WTC11 (cell line): ENCODE measurements at regions not wholly inside any gene's neighbourhood (a gene's known extent, or its start where the extent isn't known, plus 50 kb on each side); places are given as distances from the start of the nearest gene placed in this dataset.

ENCODE experiments used
- ATAC-seq: fragments of 200-7000 bp; cut with Tn5 transposase; 2 replicates; pipeline ENCODE4 v1.10.0; 2021; ENCODE audit warnings: mild to moderate bottlenecking, moderate library complexity
- CTCF ChIA-PET: fragments of 300-600 bp; sonication (Branson Sonifier 250); formaldehyde crosslinking; loops from one replicate; lab custom pipeline; 2021; ENCODE audit warnings: antibody characterized with exemption; lab: Charles Lee
- POLR2A ChIA-PET: fragments of 350-600 bp; sonication (Branson Sonifier 250); formaldehyde crosslinking; loops from one replicate; lab custom pipeline; 2021; ENCODE audit warnings: antibody characterized with exemption; lab: Charles Lee
- DNase-seq: peaks from one replicate; pipeline ENCODE4 v3.0.0; 2021; ENCODE audit warnings: low spot score
- H3K27ac Mint-ChIP-seq: 2 replicates; pipeline ENCODE4 v1.8.0; 2021; ENCODE audit warnings: mixed read lengths
- H3K27me3 Mint-ChIP-seq: 2 replicates; pipeline ENCODE4 v1.8.0; 2021; ENCODE audit warnings: low read depth, mild to moderate bottlenecking, moderate library complexity, mixed read lengths
- H3K36me3 Mint-ChIP-seq: 2 replicates; pipeline ENCODE4 v1.8.0; 2021; ENCODE audit warnings: mixed read lengths
- H3K4me1 Mint-ChIP-seq: 2 replicates; pipeline ENCODE4 v1.8.0; 2022; ENCODE audit warnings: mixed read lengths
- H3K4me3 Mint-ChIP-seq: 2 replicates; pipeline ENCODE4 v1.8.0; 2021; ENCODE audit warnings: mild to moderate bottlenecking, moderate library complexity, mixed read lengths
- H3K9me3 Mint-ChIP-seq: 2 replicates; pipeline ENCODE4 v1.8.0; 2021; ENCODE audit warnings: mixed read lengths
- ATF1 ChIP-seq: sonication (generic); formaldehyde crosslinking; IDR thresholded peaks from 2 replicates; pipeline ENCODE4 v1.8.1; 2023; ENCODE audit warnings: mild to moderate bottlenecking, moderate library complexity, missing genetic modification reagents
- CBFB ChIP-seq: sonication (generic); formaldehyde crosslinking; IDR thresholded peaks from 2 replicates; pipeline ENCODE4 v1.8.1; 2022; ENCODE audit warnings: mild to moderate bottlenecking, low read depth, missing genetic modification reagents
- CREM ChIP-seq: sonication (generic); formaldehyde crosslinking; IDR thresholded peaks from 2 replicates; pipeline ENCODE4 v1.8.1; 2022; ENCODE audit warnings: mild to moderate bottlenecking, missing genetic modification reagents, moderate library complexity
- FOXJ3 ChIP-seq: sonication (generic); formaldehyde crosslinking; IDR thresholded peaks from 2 replicates; pipeline ENCODE4 v1.9.0; 2021; ENCODE audit warnings: missing genetic modification reagents, mild to moderate bottlenecking, borderline replicate concordance
- GRHL2 ChIP-seq: fragments of 250-450 bp; sonication (Bioruptor Pico); IDR thresholded peaks from 2 replicates; pipeline ENCODE4 v1.8.0; 2022; ENCODE audit warnings: mild to moderate bottlenecking, moderate library complexity; ENCODE audit not compliant: insufficient replicate concordance, severe bottlenecking
- IRF2 ChIP-seq: sonication (generic); formaldehyde crosslinking; IDR thresholded peaks from 2 replicates; pipeline ENCODE4 v1.8.0; 2022; ENCODE audit warnings: low read depth, missing genetic modification reagents, borderline replicate concordance
- NFYB ChIP-seq: sonication (generic); formaldehyde crosslinking; conservative IDR thresholded peaks from 2 replicates; pipeline ENCODE4 v1.8.0; 2022; ENCODE audit warnings: low read depth, missing genetic modification reagents
- NR2C2 ChIP-seq: sonication (generic); formaldehyde crosslinking; IDR thresholded peaks from 2 replicates; pipeline ENCODE4 v1.8.0; 2022; ENCODE audit warnings: mild to moderate bottlenecking, missing genetic modification reagents
- NR3C1 ChIP-seq: sonication (generic); formaldehyde crosslinking; conservative IDR thresholded peaks from 2 replicates; pipeline ENCODE4 v1.8.1; 2023; ENCODE audit warnings: low read depth, mild to moderate bottlenecking, missing genetic modification reagents
- PRDM15 ChIP-seq: sonication (generic); formaldehyde crosslinking; IDR thresholded peaks from 2 replicates; pipeline ENCODE4 v1.8.0; 2022; ENCODE audit warnings: missing genetic modification reagents
- SOX15 ChIP-seq: fragments of 250-450 bp; sonication (Bioruptor Pico); IDR thresholded peaks from 2 replicates; pipeline ENCODE4 v1.9.0; 2021; ENCODE audit warnings: mild to moderate bottlenecking
- SP1 ChIP-seq: sonication (generic); formaldehyde crosslinking; conservative IDR thresholded peaks from 2 replicates; pipeline ENCODE4 v1.8.1; 2022; ENCODE audit warnings: missing genetic modification reagents
- TCF7 ChIP-seq: sonication (generic); formaldehyde crosslinking; IDR thresholded peaks from 2 replicates; pipeline ENCODE4 v1.8.0; 2022; ENCODE audit warnings: mild to moderate bottlenecking, low read depth, missing genetic modification reagents, moderate library complexity
- USF1 ChIP-seq: sonication (generic); formaldehyde crosslinking; IDR thresholded peaks from 2 replicates; pipeline ENCODE4 v1.8.0; 2022; ENCODE audit warnings: mild to moderate bottlenecking, missing genetic modification reagents
- ZNF138 ChIP-seq: sonication (generic); formaldehyde crosslinking; conservative IDR thresholded peaks from 2 replicates; pipeline ENCODE4 v1.8.1; 2022; ENCODE audit warnings: mild to moderate bottlenecking, moderate library complexity, missing genetic modification reagents
- ZNF263 ChIP-seq: sonication (generic); formaldehyde crosslinking; IDR thresholded peaks from 2 replicates; pipeline ENCODE4 v1.8.1; 2022; ENCODE audit warnings: low read depth, mild to moderate bottlenecking, moderate library complexity, missing genetic modification reagents
- ZNF317 ChIP-seq: sonication (generic); formaldehyde crosslinking; IDR thresholded peaks from 2 replicates; pipeline ENCODE4 v1.8.1; 2023; ENCODE audit warnings: low read depth, mild to moderate bottlenecking, moderate library complexity, missing genetic modification reagents, borderline replicate concordance
- ZNF396 ChIP-seq: fragments of 250-450 bp; sonication (Bioruptor Pico); IDR thresholded peaks from 2 replicates; pipeline ENCODE4 v1.8.0; 2021; ENCODE audit warnings: mild to moderate bottlenecking, moderate library complexity, borderline replicate concordance
- ZNF671 ChIP-seq: fragments of 250-450 bp; sonication (Bioruptor Pico); IDR thresholded peaks from 2 replicates; pipeline ENCODE4 v1.8.0; 2021; ENCODE audit warnings: mild to moderate bottlenecking
- TF ChIP-seq, protein P1 (sequence below): sonication (generic); formaldehyde crosslinking; IDR thresholded peaks from 2 replicates; pipeline ENCODE4 v1.8.1; 2023; ENCODE audit warnings: mild to moderate bottlenecking, missing genetic modification reagents
- TF ChIP-seq, protein P2 (sequence below): sonication (generic); formaldehyde crosslinking; IDR thresholded peaks from 2 replicates; pipeline ENCODE4 v1.8.1; 2022; ENCODE audit warnings: missing genetic modification reagents, borderline replicate concordance
- TF ChIP-seq, protein P3 (sequence below): fragments of 250-450 bp; sonication (Bioruptor Pico); IDR thresholded peaks from 2 replicates; pipeline ENCODE4 v2.1.2; 2022; ENCODE audit warnings: mild to moderate bottlenecking, moderate library complexity
- TF ChIP-seq, protein P4 (sequence below): sonication (generic); formaldehyde crosslinking; IDR thresholded peaks from 2 replicates; pipeline ENCODE4 v1.8.0; 2022; ENCODE audit warnings: mild to moderate bottlenecking, missing genetic modification reagents

DNA sequence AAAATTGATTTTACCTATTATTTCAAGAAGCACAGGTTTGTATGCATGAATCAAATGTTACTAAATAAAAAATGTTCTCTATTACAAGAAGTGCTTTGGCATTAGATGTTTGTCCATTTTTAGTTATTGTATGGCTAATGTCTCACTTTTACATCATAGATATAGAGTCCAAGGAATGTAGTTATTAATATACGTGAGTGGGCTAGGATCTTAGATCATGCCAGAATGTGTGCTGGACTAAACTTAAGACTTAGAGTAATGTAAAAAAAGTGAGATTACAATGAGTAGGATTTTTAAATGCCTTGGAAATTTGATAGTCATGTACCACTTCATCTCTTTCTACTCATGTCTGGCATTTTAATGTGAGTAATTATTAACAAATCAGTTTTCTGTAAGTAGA lies 196.6 kb downstream of the ARL4A start:
- H3K9me3 Mint-ChIP-seq: no peaks in the 10 kb centered on the region
- H3K4me3 Mint-ChIP-seq: no peak overlapping the region
- ChIA-PET CTCF (no interaction called here), POLR2A (no interaction called here)
- H3K4me1 Mint-ChIP-seq: no peaks in the 10 kb centered on the region
- DNase-seq (no peak), ATAC-seq (no peak)
- H3K27ac Mint-ChIP-seq: no peak overlapping the region
- no peaks in the 10 kb centered on the region for H3K27me3 Mint-ChIP-seq
- TF ChIP-seq, protein P1, sequence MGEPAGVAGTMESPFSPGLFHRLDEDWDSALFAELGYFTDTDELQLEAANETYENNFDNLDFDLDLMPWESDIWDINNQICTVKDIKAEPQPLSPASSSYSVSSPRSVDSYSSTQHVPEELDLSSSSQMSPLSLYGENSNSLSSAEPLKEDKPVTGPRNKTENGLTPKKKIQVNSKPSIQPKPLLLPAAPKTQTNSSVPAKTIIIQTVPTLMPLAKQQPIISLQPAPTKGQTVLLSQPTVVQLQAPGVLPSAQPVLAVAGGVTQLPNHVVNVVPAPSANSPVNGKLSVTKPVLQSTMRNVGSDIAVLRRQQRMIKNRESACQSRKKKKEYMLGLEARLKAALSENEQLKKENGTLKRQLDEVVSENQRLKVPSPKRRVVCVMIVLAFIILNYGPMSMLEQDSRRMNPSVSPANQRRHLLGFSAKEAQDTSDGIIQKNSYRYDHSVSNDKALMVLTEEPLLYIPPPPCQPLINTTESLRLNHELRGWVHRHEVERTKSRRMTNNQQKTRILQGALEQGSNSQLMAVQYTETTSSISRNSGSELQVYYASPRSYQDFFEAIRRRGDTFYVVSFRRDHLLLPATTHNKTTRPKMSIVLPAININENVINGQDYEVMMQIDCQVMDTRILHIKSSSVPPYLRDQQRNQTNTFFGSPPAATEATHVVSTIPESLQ (CRISPR knock-in tag): no peak
- no peak for TF ChIP-seq CREM (CRISPR knock-in tag)
- no peak for TF ChIP-seq ZNF138 (CRISPR knock-in tag)
- TF ChIP-seq NFYB: no peak
- no peak for TF ChIP-seq TCF7
- TF ChIP-seq, protein P2, sequence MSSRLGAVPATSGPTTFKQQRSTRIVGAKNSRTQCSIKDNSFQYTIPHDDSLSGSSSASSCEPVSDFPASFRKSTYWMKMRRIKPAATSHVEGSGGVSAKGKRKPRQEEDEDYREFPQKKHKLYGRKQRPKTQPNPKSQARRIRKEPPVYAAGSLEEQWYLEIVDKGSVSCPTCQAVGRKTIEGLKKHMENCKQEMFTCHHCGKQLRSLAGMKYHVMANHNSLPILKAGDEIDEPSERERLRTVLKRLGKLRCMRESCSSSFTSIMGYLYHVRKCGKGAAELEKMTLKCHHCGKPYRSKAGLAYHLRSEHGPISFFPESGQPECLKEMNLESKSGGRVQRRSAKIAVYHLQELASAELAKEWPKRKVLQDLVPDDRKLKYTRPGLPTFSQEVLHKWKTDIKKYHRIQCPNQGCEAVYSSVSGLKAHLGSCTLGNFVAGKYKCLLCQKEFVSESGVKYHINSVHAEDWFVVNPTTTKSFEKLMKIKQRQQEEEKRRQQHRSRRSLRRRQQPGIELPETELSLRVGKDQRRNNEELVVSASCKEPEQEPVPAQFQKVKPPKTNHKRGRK (CRISPR knock-in tag): no peak
- TF ChIP-seq ZNF317 (CRISPR knock-in tag): no peak
- no peaks in the 10 kb centered on the region for H3K36me3 Mint-ChIP-seq

DNA sequence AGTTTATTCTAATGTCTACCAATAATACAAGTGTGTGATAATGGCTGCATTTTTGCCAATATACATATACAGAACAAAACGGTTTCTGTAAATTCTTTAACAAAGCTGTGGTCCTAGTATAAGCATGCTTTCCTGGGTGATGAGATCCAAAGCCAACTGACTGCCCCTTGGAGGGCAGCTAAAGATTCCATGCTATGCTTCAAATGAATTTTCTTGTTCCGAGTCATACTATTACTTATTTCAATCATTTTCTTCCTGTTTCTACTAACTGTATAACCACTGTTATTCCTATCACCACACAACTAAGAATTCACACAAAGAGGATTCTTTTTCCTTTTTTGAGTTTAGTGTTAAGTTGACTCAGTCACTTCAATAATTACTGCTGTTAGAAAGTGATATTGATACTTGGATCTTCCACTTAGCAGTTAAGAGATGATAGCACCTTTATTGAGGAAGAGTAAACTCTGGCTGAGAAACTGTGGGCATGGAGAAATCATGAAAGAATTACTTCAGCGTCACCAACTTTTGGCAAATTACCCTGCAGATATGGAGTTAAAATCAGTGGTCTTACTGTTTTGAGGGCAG lies 197.5 kb downstream of the ARL4A start:
- no peak for TF ChIP-seq ATF1 (CRISPR knock-in tag)
- TF ChIP-seq, protein P3, sequence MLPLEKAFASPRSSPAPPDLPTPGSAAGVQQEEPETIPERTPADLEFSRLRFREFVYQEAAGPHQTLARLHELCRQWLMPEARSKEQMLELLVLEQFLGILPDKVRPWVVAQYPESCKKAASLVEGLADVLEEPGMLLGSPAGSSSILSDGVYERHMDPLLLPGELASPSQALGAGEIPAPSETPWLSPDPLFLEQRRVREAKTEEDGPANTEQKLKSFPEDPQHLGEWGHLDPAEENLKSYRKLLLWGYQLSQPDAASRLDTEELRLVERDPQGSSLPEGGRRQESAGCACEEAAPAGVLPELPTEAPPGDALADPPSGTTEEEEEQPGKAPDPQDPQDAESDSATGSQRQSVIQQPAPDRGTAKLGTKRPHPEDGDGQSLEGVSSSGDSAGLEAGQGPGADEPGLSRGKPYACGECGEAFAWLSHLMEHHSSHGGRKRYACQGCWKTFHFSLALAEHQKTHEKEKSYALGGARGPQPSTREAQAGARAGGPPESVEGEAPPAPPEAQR (CRISPR knock-in tag): no peak
- TF ChIP-seq SP1: no peak
- no peak for TF ChIP-seq NR2C2 (CRISPR knock-in tag)
- TF ChIP-seq, protein P4, sequence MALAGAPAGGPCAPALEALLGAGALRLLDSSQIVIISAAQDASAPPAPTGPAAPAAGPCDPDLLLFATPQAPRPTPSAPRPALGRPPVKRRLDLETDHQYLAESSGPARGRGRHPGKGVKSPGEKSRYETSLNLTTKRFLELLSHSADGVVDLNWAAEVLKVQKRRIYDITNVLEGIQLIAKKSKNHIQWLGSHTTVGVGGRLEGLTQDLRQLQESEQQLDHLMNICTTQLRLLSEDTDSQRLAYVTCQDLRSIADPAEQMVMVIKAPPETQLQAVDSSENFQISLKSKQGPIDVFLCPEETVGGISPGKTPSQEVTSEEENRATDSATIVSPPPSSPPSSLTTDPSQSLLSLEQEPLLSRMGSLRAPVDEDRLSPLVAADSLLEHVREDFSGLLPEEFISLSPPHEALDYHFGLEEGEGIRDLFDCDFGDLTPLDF (CRISPR knock-in tag): no peak
- no peak for TF ChIP-seq ZNF396 (CRISPR knock-in tag)
- TF ChIP-seq CBFB: no peak
- no peak for TF ChIP-seq SOX15 (CRISPR knock-in tag)
- no peak for TF ChIP-seq USF1 (CRISPR knock-in tag)
- TF ChIP-seq FOXJ3: no peak
- TF ChIP-seq ZNF263 (CRISPR knock-in tag): no peak
- TF ChIP-seq GRHL2 (CRISPR knock-in tag): no peak
- no peak for TF ChIP-seq PRDM15 (CRISPR knock-in tag)
- no peak for TF ChIP-seq IRF2 (CRISPR knock-in tag)
- TF ChIP-seq ZNF671 (CRISPR knock-in tag): no peak
- TF ChIP-seq NR3C1 (CRISPR knock-in tag): no peak
- no peaks in the 10 kb centered on the region for H3K4me1 Mint-ChIP-seq
- CTCF ChIA-PET: no interaction called here
- POLR2A ChIA-PET: no interaction called here
- H3K36me3 Mint-ChIP-seq: no peaks in the 10 kb centered on the region
- no peak for ATAC-seq
- H3K4me3 Mint-ChIP-seq: no peak overlapping the region
- DNase-seq: no peak
- no peak overlapping the region for H3K27ac Mint-ChIP-seq
- no peaks in the 10 kb centered on the region for H3K9me3 Mint-ChIP-seq
- no peaks in the 10 kb centered on the region for H3K27me3 Mint-ChIP-seq
